ENCODE measurements at regions not wholly inside any gene's neighbourhood (a gene's known extent, or its start where the extent isn't known, plus 50 kb on each side); places are given as distances from the start of the nearest gene placed in this dataset.
A peak's percentile ranks its signal among the peaks of the same experiment; 100 is the strongest.

- DNase-seq = no peak
- H3K36me3 ChIP-seq = no peaks in the 10 kb centered on the region
- no peak for FAIRE-seq
- H3K27ac ChIP-seq = no peak overlapping the region
- intact Hi-C loops (cut with DNase I) = no loop called here
- no peaks in the 10 kb centered on the region for H3K27me3 ChIP-seq
- no peaks in the 10 kb centered on the region for H3K9me3 ChIP-seq
- H3K4me1 ChIP-seq = no peaks in the 10 kb centered on the region
- 65 to 67% methylated on average over 6 of the region's 6 CpGs for WGBS, 2 donors
- H3K4me3 ChIP-seq = no peak overlapping the region
- no peak for ATAC-seq
- TF ChIP-seq CTCF (IDR thresholded peaks at IDR 0.05) = no peak
Observed at GRCh38 chr14:35979531-35979930, 153.4 kb downstream of the BRMS1L start.

GRCh38 chr14:35978561-35978960, 152.4 kb downstream of the BRMS1L start:
- no peak overlapping the region for H3K27ac ChIP-seq
- WGBS, 2 donors = 47 to 68% methylated on average over 3 to 5 of the region's 6 CpGs
- H3K36me3 ChIP-seq = no peaks in the 10 kb centered on the region
- no peaks in the 10 kb centered on the region for H3K9me3 ChIP-seq
- ATAC-seq (no peak), DNase-seq (no peak), FAIRE-seq (no peak)
- intact Hi-C loops (cut with DNase I) = no loop called here
- no peaks in the 10 kb centered on the region for H3K27me3 ChIP-seq
- TF ChIP-seq CTCF (IDR thresholded peaks at IDR 0.05) = no peak
- no peaks in the 10 kb centered on the region for H3K4me1 ChIP-seq
- no peak overlapping the region for H3K4me3 ChIP-seq

- DNase-seq = no peak
- intact Hi-C loops (cut with DNase I) = no loop called here
Observed at GRCh38 chr14:35975814-35976213, 149.7 kb downstream of the BRMS1L start.

GRCh38 chr14:35973770-35974169, 147.6 kb downstream of the BRMS1L start:
- no peaks in the 10 kb centered on the region for H3K9me3 ChIP-seq
- no peak for FAIRE-seq
- no peaks in the 10 kb centered on the region for H3K4me1 ChIP-seq
- H3K4me3 ChIP-seq = no peak overlapping the region
- no peaks in the 10 kb centered on the region for H3K27me3 ChIP-seq
- TF ChIP-seq CTCF (IDR thresholded peaks at IDR 0.05) = no peak
- no peaks in the 10 kb centered on the region for H3K36me3 ChIP-seq
- ATAC-seq = no peak
- DNase-seq = no peak
- 24 to 38% methylated on average over 1 of the region's 1 CpG for WGBS, 2 donors
- peak overlapping the region in 1 of 4 donors; percentile 33 for H3K27ac ChIP-seq
- intact Hi-C loops (cut with DNase I) = no loop called here

More at GRCh38 chr14:35975814-35976213, 149.7 kb downstream of the BRMS1L start:
- H3K27me3 ChIP-seq = no peaks in the 10 kb centered on the region
- peak; percentile 59 for FAIRE-seq
- H3K27ac ChIP-seq = no peak overlapping the region
- 77 to 86% methylated on average over 4 of the region's 4 CpGs for WGBS, 2 donors
- H3K36me3 ChIP-seq = no peaks in the 10 kb centered on the region
- H3K4me1 ChIP-seq = no peaks in the 10 kb centered on the region
- ATAC-seq = no peak
- H3K9me3 ChIP-seq = no peaks in the 10 kb centered on the region
- no peak overlapping the region for H3K4me3 ChIP-seq
- TF ChIP-seq CTCF (IDR thresholded peaks at IDR 0.05) = no peak

GRCh38 chr14:35971965-35972630, 146.0 kb downstream of the BRMS1L start:
- Histone ChIP-seq H3K27ac (no peak overlapping the region), H3K4me1 (no peaks in the 10 kb centered on the region), H3K36me3 (no peaks in the 10 kb centered on the region), H3K9me3 (no peaks in the 10 kb centered on the region), H3K27me3 (no peaks in the 10 kb centered on the region), H3K4me3 (no peak overlapping the region)
- DNase-seq = no peak
- no peak for TF ChIP-seq CTCF (IDR thresholded peaks at IDR 0.05)
- 67 to 83% methylated on average over 1 of the region's 1 CpG for WGBS, 2 donors
- intact Hi-C loops (cut with DNase I) = no loop called here
- no peak for ATAC-seq
- no peak for FAIRE-seq
